Erythroblast (primary cell): ENCODE measurements at regions not wholly inside any gene's neighbourhood (a gene's known extent, or its start where the extent isn't known, plus 50 kb on each side); places are given as distances from the start of the nearest gene placed in this dataset.

Experiments used
- GATA1 ChIP-seq: IDR thresholded peaks from 2 replicates; pipeline ENCODE4 v1.6.1; 2011; ENCODE audit warnings: low read depth, mild to moderate bottlenecking, control low read depth, low read length, moderate library complexity
- POLR2A ChIP-seq: IDR thresholded peaks from 2 replicates; pipeline ENCODE4 v1.6.1; 2011; ENCODE audit warnings: mild to moderate bottlenecking, low read length

DNA sequence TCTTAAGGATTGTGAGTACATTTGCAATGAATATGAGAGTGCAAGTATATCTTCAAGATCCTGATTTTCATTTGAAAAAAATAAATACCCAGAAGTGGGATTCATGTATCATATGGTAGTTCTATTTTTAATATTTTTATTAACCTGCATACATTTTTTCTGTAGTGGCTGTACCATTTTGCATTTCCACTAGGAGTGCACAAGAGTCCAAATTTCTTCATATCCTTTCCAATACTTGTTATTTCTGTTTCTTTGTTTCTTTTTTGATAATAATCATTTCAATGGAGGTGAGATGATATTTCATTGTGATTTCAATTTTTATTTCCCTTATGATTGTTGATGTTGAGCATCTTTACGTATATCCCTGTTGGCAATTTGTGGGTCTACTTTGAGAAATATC, 759.8 kb upstream of the CNTN5 start:
- TF ChIP-seq POLR2A = no peak
- TF ChIP-seq GATA1 = no peak
